Osteoblast (primary cell): ENCODE measurements at regions not wholly inside any gene's neighbourhood (a gene's known extent, or its start where the extent isn't known, plus 50 kb on each side); places are given as distances from the start of the nearest gene placed in this dataset.
A peak's percentile ranks its signal among the peaks of the same experiment; 100 is the strongest.

ENCODE experiments used
- DNase-seq: peaks from one replicate; pipeline ENCODE4 v3.0.0; 2011; ENCODE audit warnings: low spot score, mixed read lengths; ENCODE audit not compliant: insufficient read length; ENCODE audit errors: missing footprints
- H2AFZ ChIP-seq: 2 replicates; pipeline ENCODE4 v1.6.0; 2011; ENCODE audit warnings: mild to moderate bottlenecking, low read length
- H3K27ac ChIP-seq: 2 replicates; pipeline ENCODE4 v1.5.1; 2011; ENCODE audit warnings: mild to moderate bottlenecking, low read depth, low read length, moderate library complexity
- H3K27me3 ChIP-seq: 2 replicates; pipeline ENCODE4 v1.6.0; 2012; ENCODE audit warnings: mild to moderate bottlenecking, control low read depth, inconsistent platforms, low read length, moderate library complexity; ENCODE audit not compliant: insufficient read depth
- H3K36me3 ChIP-seq: 2 replicates; pipeline ENCODE4 v1.5.1; 2011; ENCODE audit warnings: mild to moderate bottlenecking, low read length, control low read depth, moderate library complexity; ENCODE audit not compliant: insufficient read depth
- H3K4me1 ChIP-seq: 2 replicates; pipeline ENCODE4 v1.5.1; 2011; ENCODE audit warnings: mild to moderate bottlenecking, low read length, control low read depth, moderate library complexity; ENCODE audit not compliant: insufficient read depth
- H3K4me2 ChIP-seq: 2 replicates; pipeline ENCODE4 v1.6.0; 2011; ENCODE audit warnings: mild to moderate bottlenecking, low read length; ENCODE audit not compliant: insufficient read depth
- H3K4me3 ChIP-seq: fragments of 200-600 bp; sonication (generic); 3 replicates; pipeline ENCODE4 v1.5.1; 2012; ENCODE audit warnings: mild to moderate bottlenecking, low read length, inconsistent platforms; ENCODE audit not compliant: insufficient read depth
- H3K79me2 ChIP-seq: 2 replicates; pipeline ENCODE4 v1.6.0; 2012; ENCODE audit warnings: mild to moderate bottlenecking, low read length, control low read depth, inconsistent platforms; ENCODE audit not compliant: insufficient read depth
- H3K9me3 ChIP-seq: 2 replicates; pipeline ENCODE4 v1.5.1; 2011; ENCODE audit warnings: low read depth, low read length, control low read depth
- H4K20me1 ChIP-seq: 2 replicates; pipeline ENCODE4 v1.6.0; 2012; ENCODE audit warnings: mild to moderate bottlenecking, low read length, control low read depth; ENCODE audit not compliant: insufficient read depth
- CTCF ChIP-seq: IDR thresholded peaks from 2 replicates; pipeline ENCODE4 v1.5.1; 2011; ENCODE audit warnings: mild to moderate bottlenecking, low read depth, low read length, moderate library complexity; ENCODE audit errors: extremely low read depth

- H3K36me3 ChIP-seq: no peaks in the 10 kb centered on the region
These were observed 100.4 kb upstream of the GPC1 start for GRCh38 chr2:240335061-240335460.

GRCh38 chr2:240336820-240337427 is 98.5 kb upstream of the GPC1 start:
- H3K4me1 ChIP-seq: no peaks in the 10 kb centered on the region
- H3K4me3 ChIP-seq: no peak overlapping the region
- no peak overlapping the region for H2AFZ ChIP-seq
- no peaks in the 10 kb centered on the region for H3K79me2 ChIP-seq
- DNase-seq: peak; percentile 59
- H3K36me3 ChIP-seq: no peaks in the 10 kb centered on the region
- H4K20me1 ChIP-seq: no peaks in the 10 kb centered on the region
- H3K27ac ChIP-seq: no peak overlapping the region
- peaks cover 2% of the 10 kb centered on the region for H3K9me3 ChIP-seq
- H3K4me2 ChIP-seq: no peak overlapping the region
- TF ChIP-seq CTCF: no peak
- H3K27me3 ChIP-seq: peaks cover 26% of the 10 kb centered on the region

More at GRCh38 chr2:240335061-240335460, 100.4 kb upstream of the GPC1 start:
- Histone ChIP-seq H3K79me2 (no peaks in the 10 kb centered on the region), H3K4me1 (no peaks in the 10 kb centered on the region), H3K4me2 (no peak overlapping the region), H3K9me3 (peaks cover 2% of the 10 kb centered on the region), H2AFZ (no peak overlapping the region), H3K27me3 (peaks cover 24% of the 10 kb centered on the region), H3K4me3 (no peak overlapping the region), H4K20me1 (no peaks in the 10 kb centered on the region), H3K27ac (no peak overlapping the region)
- TF ChIP-seq CTCF: no peak
- no peak for DNase-seq

GRCh38 chr2:240338274-240338673 is 97.2 kb upstream of the GPC1 start:
- H3K27me3 ChIP-seq: peaks cover 23% of the 10 kb centered on the region
- no peak overlapping the region for H3K4me2 ChIP-seq
- H3K4me1 ChIP-seq: no peaks in the 10 kb centered on the region
- no peaks in the 10 kb centered on the region for H3K36me3 ChIP-seq
- peak; percentile 31 for DNase-seq
- TF ChIP-seq CTCF: no peak
- H4K20me1 ChIP-seq: no peaks in the 10 kb centered on the region
- H3K4me3 ChIP-seq: no peak overlapping the region
- H3K9me3 ChIP-seq: peaks cover 2% of the 10 kb centered on the region
- no peaks in the 10 kb centered on the region for H3K79me2 ChIP-seq
- H3K27ac ChIP-seq: no peak overlapping the region
- no peak overlapping the region for H2AFZ ChIP-seq

GRCh38 chr2:240339411-240340360 is 95.8 kb upstream of the GPC1 start:
- Histone ChIP-seq H3K9me3 (peaks cover 5% of the 10 kb centered on the region), H3K27me3 (peaks cover 16% of the 10 kb centered on the region), H3K27ac (no peak overlapping the region), H4K20me1 (no peaks in the 10 kb centered on the region), H3K36me3 (no peaks in the 10 kb centered on the region), H2AFZ (no peak overlapping the region), H3K4me3 (no peak overlapping the region), H3K4me1 (no peaks in the 10 kb centered on the region), H3K79me2 (no peaks in the 10 kb centered on the region), H3K4me2 (no peak overlapping the region)
- DNase-seq: peak; percentile 54
- TF ChIP-seq CTCF: no peak
